NCI-H187 treated with DMSO at 0.1 percent for 48 hours (cell line): ENCODE measurements at regions not wholly inside any gene's neighbourhood (a gene's known extent, or its start where the extent isn't known, plus 50 kb on each side); places are given as distances from the start of the nearest gene placed in this dataset.

Source experiments
- DNase-seq: peaks from one replicate; lab custom pipeline; 2025; lab: John Stamatoyannopoulos, UW

GRCh38 chr6:88558981-88559380, 392.8 kb upstream of the CNR1 start:
- no peak for DNase-seq

DNA sequence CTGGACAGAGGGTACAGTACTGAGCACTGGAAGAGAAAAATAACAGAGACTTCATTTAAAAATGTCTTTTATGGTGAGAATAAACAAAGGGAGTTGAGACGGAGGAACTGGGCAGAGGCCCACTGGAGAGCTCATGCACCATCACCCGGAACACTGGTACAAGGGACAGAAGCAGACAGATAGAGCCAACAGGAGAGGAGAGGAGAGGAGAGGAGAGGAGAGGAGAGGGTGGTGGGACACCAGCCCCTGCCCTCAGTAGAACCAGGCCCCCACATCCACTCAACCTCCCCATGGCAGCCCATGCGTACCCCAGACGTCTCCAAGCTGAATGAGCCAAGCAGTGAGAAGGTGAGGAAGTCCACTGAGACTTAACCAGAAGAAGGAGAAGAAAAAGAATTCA, 390.5 kb upstream of the CNR1 start:
- DNase-seq = no peak

GRCh38 chr6:88548891-88549505, 382.9 kb upstream of the CNR1 start:
- no peak for DNase-seq

DNA sequence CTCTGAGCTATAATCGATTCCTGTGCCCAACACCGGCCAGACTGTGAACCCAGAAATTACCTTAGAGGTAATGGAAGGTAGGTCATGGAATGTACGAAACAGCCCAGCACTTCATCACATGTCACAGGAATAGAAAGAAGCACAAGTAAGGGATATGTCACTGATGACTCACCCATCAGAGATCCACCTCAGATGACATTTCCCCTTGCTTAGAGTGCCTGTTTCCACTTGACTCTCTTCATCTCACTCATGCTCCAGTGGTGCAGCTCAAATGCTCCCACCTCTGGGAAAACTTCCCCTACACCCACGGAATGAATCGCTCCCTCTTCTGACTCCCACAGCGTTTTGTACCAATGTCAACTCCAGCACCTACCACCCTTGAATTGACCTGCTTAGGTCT, 381.6 kb upstream of the CNR1 start:
- no peak for DNase-seq

- no peak for DNase-seq
Measured at GRCh38 chr6:88545991-88546390, 379.8 kb upstream of the CNR1 start.

DNA sequence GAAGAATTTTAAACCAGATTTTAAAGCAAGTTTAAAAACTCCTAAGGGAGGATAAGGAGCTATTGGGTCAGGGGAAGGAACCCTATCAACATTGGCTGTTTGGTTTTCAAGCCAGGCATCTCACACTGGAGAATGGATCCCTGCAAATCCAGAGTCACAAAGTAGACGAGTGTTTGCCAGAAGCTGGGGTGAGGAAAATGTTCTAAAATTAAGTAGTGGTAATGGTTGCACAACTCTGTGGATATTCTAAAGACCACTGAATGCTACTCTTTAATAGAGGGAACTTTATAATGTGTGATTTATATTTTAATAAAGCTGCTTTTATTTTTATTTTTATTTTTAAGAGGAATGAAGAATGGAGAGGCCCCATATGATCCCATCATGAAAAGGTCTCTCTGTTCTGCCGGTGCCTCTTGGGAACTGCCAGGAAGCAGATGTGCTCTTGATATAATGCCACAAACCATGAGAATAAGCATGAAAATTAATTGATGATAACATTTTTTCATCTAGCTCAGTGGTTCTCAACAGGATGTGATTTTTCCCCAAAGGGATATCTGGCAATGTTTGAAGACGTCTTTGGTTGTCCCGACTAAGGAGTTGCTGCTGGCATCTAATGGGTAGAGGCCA, 379.0 kb upstream of the CNR1 start:
- no peak for DNase-seq

DNA sequence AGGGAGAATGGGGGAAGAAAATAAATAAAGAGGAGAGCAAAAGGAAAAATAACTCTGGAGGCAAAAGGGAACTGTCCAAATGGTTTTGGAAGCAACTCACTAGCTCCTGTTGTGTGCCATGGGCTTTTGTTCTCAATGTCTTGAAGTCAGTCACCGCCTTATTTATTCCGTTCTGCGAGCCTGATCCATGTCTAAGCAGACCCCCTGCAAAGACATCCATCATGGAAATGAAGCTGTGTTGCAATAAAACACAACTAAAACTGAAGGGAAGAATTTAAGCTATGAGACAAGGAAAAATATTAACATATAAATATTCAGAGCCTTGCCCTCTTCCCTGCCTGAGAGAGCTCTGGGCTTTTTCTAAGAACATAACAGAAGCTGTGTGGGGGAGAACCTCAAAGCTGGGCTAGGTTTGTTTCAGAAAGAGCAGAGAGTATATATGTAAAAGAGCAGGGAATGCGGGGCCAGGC, 373.2 kb upstream of the CNR1 start:
- no peak for DNase-seq

DNA sequence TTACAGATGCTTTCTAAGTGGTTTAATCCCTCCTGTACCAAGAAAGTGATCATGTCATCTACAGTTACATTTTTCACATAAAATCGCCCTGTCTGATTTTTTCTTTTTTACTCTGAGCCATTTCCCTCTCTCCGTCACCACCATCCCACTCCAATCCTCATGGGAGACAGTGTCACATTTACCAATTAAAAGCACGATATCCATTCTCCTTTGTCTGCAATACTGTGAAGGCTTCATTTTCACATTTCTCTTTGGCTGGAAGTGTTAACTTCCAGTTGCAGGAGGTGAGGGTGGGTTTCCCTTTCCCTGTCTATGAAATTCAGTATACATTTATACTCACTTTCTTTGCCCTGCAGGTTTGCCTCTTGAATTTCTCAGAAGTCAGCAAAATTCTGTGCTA, 372.7 kb upstream of the CNR1 start:
- no peak for DNase-seq

DNA sequence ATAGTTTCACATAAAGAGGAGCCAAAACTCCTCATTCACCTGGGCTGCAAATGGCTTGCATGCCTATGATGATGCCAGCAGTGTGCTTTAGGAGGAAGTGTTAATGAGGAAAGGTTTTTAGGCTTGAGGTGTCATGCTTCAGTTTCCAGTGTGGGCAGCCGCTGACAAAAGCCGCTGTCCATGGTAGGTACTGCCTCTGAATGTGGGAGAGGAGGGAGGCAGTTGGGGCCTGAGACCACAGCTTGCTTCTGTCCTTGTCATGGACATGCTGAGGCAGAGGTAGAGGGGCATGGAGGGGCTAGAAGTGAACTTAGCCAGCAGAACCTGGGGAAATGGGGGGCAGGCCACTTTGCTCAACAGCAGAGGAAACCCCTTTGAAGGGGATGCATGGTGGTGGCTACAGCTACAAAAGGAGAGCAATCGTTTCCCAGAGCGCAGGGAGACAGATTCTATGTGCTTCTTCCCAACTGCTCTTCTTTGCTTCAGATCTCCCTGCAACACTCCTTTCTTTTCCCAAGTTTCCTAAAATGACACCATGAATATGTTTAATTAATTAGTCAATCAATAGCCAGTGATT, 372.1 kb upstream of the CNR1 start:
- DNase-seq = no peak

DNA sequence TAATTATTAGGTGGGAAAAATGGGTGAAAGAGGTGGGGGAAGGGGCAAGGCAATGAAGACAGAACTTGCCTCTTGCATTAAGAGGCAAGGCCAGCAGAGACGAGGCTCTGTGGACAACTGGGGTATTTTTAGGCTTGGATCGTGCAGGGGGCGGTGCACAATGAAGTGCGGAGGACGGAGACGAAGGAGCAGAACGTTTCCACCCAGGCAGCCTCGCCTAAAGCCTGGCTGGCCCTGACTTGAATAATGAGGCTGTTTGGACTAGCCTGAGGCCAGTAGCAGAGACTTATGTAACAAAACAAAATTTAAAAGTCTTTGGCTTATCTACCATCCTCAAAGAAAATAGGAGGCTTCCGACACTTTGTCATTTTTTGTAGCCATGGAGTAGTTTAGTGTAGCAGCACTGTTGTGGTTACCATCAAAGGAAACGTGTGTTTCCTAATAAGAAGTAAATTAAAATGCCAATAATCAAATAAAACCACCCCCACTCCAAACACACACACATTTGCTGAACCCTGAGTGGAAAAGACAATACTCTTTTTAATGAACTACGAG, 370.0 kb upstream of the CNR1 start:
- DNase-seq = no peak

DNA sequence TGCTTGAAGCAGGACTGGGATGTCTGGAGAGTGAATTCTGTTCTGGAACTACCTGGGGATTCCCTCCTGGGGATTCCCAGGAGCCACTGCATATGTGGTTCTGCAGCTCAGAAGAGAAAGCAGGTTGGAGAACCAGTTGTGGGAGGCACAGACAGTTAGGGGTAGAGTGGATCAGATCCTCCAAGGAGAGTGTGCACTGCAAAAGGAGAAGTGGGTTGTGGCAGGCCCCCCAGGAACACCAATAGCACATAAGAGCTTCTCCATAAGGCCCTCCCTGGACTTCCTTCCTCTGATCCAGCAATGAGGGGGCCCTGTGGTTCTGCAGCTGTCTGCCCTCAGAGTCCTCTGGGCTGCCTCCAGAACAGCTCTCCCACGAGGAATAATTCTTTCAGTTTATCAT, 369.2 kb upstream of the CNR1 start:
- no peak for DNase-seq

DNA sequence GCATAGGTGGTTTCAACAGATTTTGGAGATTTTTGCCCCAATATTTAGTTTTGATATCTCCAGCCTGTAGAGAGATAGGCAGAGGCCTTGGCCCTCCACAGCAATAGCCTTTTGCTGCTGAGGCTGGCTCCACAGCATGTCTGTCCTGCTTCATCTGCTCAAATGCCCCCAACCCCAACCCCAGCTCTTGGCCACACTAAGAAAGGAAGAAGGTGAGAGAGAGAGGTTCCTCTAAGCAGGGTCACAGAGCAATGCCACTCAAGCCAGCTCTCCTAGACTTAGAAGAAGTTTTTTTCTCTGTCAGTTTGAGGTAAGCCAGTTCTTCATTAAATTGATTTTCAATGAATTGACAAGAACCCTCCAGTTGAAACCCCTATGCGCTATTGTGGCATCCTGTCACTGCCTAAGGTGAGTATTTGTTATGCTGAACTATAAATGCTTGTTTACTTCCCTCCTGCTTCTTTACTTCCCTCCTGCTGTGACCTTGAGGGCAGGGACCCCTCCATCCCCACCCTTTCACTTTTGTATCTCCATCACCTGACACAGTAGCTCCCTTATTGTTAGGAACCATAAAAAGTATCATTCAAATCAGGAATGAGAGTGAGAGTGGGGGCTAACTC, 366.2 kb upstream of the CNR1 start:
- no peak for DNase-seq

DNA sequence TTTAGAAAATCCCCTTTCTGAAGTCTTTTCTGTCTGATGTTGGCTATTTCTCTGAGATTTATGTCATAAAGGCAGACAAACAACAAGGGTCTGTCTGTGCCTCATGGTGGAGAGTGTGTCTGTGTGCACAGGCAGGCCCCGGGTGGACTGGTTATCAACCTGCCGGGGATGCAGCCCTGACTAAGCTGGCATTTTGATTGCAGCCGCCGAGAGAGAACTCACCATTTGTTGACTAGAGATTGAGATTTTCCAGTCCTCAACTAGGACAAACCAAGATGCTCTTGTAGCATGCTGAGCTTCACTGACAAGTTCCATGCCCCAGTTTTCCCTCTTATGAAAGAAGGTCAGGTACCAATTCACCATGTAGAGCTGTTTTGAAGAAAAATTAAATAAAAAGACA, 363.6 kb upstream of the CNR1 start:
- DNase-seq = no peak

DNA sequence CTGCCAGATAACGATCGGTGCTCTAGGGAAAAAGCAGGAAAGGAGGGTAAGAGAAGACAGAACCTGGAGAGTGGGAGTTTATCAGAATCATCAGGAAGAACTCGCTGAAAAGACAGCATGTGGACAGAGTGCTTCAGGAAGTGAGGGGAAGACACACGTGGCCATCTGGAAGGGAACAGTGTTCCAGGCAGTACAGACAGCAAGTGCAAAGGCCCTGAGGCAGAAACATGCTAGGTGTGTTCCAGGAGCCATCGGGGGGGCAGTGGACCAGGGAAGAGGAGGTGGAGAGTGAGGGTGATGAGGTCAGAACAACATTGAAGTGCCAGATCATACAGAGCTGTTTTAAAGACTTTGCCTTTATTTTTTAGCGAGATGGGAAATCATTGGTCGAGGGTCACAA, 354.3 kb upstream of the CNR1 start:
- no peak for DNase-seq

DNA sequence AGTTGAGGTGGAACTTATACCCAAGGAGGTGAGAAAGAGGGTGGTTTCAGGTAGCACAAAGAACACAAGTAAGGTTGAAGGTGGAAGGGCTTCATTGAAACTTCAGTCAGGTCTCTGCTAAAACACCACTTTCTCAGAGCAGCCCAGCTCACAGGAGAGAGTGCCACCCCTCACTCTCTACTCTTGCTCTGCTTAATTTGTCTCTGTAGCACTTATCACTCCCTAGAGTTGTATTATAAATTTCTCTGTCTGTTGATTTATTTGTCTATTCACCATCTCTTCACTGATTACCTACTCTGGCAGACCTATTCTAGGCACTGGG, 353.8 kb upstream of the CNR1 start:
- DNase-seq = no peak

- no peak for DNase-seq
Measured at GRCh38 chr6:88519301-88520016, 353.3 kb upstream of the CNR1 start.

GRCh38 chr6:88517737-88518136, 351.6 kb upstream of the CNR1 start:
- no peak for DNase-seq

DNA sequence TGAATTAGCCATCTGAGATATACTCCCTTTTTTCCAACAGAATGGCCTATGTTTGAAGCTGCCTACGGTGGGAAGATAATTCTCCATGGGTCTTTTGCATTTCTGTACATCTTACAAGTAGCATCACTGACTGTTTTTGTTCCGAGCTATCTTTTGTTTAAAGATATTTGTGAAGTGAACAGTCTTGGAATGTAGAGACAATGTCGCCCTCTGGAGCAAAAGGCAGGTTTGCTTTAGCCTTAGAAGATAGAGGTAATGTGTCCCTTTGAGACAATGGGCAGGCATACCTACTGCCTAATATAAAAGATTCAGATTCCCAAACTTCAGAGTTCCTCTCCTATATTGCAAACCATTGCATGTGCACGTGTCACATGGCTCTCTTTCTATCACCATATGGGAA, 347.8 kb upstream of the CNR1 start:
- no peak for DNase-seq

GRCh38 chr6:88513471-88513870, 347.3 kb upstream of the CNR1 start:
- no peak for DNase-seq

GRCh38 chr6:88512951-88513350, 346.8 kb upstream of the CNR1 start:
- DNase-seq = no peak

DNA sequence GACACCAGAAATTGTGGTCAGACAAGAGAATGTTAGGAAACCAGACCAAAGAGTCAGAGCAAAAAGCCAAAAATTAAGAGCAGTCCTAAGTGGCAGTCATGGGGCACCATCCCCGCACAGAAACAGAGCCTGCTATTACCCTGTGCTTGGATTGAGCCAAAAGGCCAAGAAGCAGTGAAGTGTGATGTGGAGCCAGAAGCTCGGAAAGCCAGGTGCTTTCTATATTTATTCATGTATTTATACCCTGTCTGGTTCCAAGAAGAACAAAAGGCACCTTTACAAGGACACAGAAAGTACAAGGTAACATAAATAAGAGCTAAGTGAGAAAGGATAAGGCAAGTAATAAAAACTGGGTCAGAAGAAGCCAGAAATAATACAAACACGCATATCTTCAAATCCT, 336.2 kb upstream of the CNR1 start:
- DNase-seq = no peak

- DNase-seq = no peak
Measured at GRCh38 chr6:88499845-88500699, 333.9 kb upstream of the CNR1 start.
